A673 (cell line): ENCODE measurements at regions not wholly inside any gene's neighbourhood (a gene's known extent, or its start where the extent isn't known, plus 50 kb on each side); places are given as distances from the start of the nearest gene placed in this dataset.

Experiments
- EZH2 ChIP-seq: fragments of 200-600 bp; sonication (generic); IDR thresholded peaks from 2 replicates; pipeline ENCODE4 v1.6.1; 2017; ENCODE audit warnings: borderline replicate concordance, low read depth, mild to moderate bottlenecking, mixed read lengths, antibody characterized with exemption, low read length; ENCODE audit not compliant: poor library complexity, severe bottlenecking
- TF ChIP-seq, protein P1 (sequence below): fragments of 300-800, 200-600 bp; sonication (generic); conservative IDR thresholded peaks from 2 replicates; pipeline ENCODE4 v1.5.1; 2017; ENCODE audit warnings: low read depth, mild to moderate bottlenecking, antibody characterized with exemption, low read length, moderate library complexity, mixed read lengths

DNA sequence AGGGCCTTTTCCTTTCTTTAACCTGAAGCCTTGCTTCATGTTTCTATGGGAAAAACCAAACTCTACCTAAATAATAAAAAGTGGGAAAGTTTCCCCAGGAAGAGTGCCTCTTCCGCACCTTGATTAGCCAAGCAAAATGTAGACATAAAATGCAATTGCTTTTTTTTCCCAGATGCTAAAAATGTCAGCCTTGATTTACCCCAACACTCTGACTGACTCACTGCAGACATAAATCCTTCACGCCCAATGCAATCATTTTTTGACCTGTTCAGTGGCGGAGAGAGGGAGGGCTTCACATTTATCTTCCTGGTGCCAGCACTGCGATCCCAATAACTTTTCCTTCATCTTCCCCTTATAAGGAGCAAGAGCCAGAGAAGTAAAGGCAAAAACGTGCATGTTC lies 261.5 kb downstream of the SEC16B start:
- TF ChIP-seq, protein P1, sequence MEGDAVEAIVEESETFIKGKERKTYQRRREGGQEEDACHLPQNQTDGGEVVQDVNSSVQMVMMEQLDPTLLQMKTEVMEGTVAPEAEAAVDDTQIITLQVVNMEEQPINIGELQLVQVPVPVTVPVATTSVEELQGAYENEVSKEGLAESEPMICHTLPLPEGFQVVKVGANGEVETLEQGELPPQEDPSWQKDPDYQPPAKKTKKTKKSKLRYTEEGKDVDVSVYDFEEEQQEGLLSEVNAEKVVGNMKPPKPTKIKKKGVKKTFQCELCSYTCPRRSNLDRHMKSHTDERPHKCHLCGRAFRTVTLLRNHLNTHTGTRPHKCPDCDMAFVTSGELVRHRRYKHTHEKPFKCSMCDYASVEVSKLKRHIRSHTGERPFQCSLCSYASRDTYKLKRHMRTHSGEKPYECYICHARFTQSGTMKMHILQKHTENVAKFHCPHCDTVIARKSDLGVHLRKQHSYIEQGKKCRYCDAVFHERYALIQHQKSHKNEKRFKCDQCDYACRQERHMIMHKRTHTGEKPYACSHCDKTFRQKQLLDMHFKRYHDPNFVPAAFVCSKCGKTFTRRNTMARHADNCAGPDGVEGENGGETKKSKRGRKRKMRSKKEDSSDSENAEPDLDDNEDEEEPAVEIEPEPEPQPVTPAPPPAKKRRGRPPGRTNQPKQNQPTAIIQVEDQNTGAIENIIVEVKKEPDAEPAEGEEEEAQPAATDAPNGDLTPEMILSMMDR, result no peak
- no peak for TF ChIP-seq EZH2
